Endothelial cell of umbilical vein (primary cell): ENCODE measurements at regions not wholly inside any gene's neighbourhood (a gene's known extent, or its start where the extent isn't known, plus 50 kb on each side); places are given as distances from the start of the nearest gene placed in this dataset.

Experiments
- BruUV-seq: library from RNA; stranded (reverse); fragments of 400-500 nt; replicated peaks from 2 replicates; lab custom pipeline; 2021; lab: Mats Ljungman, UMichigan
- CTCF ChIA-PET: fragments of 300-600, 350-600 bp; sonication (Branson Sonifier 250); formaldehyde crosslinking; loops from one replicate; lab custom pipeline; 2021; ENCODE audit warnings: antibody characterized with exemption, inconsistent platforms; lab: Charles Lee
- POLR2A ChIA-PET: fragments of 300-600, 350-600 bp; sonication (Branson Sonifier 250); formaldehyde crosslinking; loops from one replicate; lab custom pipeline; 2021; ENCODE audit warnings: antibody characterized with exemption, inconsistent platforms; lab: Charles Lee
- DNase-seq: peaks from one replicate; pipeline ENCODE4 v3.0.0-alpha.2; 2011; ENCODE audit warnings: low read depth, low spot score
- FAIRE-seq: peaks from 2 replicates; lab custom pipeline; 2011; peaks lifted over from hg19 to GRCh38; lab: Jason Lieb, UNC
- H2AFZ ChIP-seq: 2 replicates; pipeline ENCODE4 v1.6.0; 2012; ENCODE audit warnings: low read depth, low read length, control low read depth, inconsistent platforms
- H3K27ac ChIP-seq: 2 replicates; pipeline ENCODE4 v1.5.1; 2011; ENCODE audit warnings: low read depth, mild to moderate bottlenecking, control low read depth, low read length, moderate library complexity; ENCODE audit not compliant: insufficient read depth
- H3K27me3 ChIP-seq, 2 experiments: 2 replicates each; pipeline versions ENCODE4 v1.6.0 to v1.6.1; 2011; ENCODE audit warnings: low read length in 2 of 2, mixed read lengths in 1 of 2; ENCODE audit not compliant: control insufficient read depth in 2 of 2, insufficient read depth in 2 of 2
- H3K36me3 ChIP-seq, 2 experiments: 2 replicates in 1 of 2; 3 replicates in 1 of 2; pipeline ENCODE4 v1.5.1; 2011; ENCODE audit warnings: low read length in 2 of 2, mild to moderate bottlenecking in 1 of 2, moderate library complexity in 1 of 2; ENCODE audit not compliant: control insufficient read depth in 2 of 2, insufficient read depth in 2 of 2; ENCODE audit errors: extremely low read depth in 1 of 2
- H3K4me1 ChIP-seq: 3 replicates; pipeline ENCODE4 v1.5.1; 2011; ENCODE audit warnings: mild to moderate bottlenecking, low read length; ENCODE audit not compliant: control insufficient read depth, insufficient read depth; ENCODE audit errors: extremely low read depth
- H3K4me2 ChIP-seq: 2 replicates; pipeline ENCODE4 v1.6.1; 2011; ENCODE audit warnings: low read length, control low read depth, mixed read lengths; ENCODE audit not compliant: insufficient read depth
- H3K4me3 ChIP-seq, 3 experiments: fragments of 200-600 bp in 1 of 3; sonication (generic), shearing (Covaris generic) in 1 of 3; replicated peaks in 1 of 3; 2 replicates each; pipeline ENCODE4 v1.5.1; 2011 to 2016; ENCODE audit warnings: control low read depth in 3 of 3, low read length in 3 of 3, mild to moderate bottlenecking in 2 of 3, inconsistent platforms in 1 of 3, low read depth in 1 of 3, moderate library complexity in 1 of 3; ENCODE audit not compliant: insufficient read depth in 1 of 3
- H3K79me2 ChIP-seq: 2 replicates; pipeline ENCODE4 v1.6.0; 2012; ENCODE audit warnings: low read length, inconsistent platforms; ENCODE audit not compliant: control insufficient read depth, insufficient read depth
- H3K9ac ChIP-seq: replicated peaks from 2 replicates; pipeline ENCODE3; 2011; ENCODE audit warnings: low read length, control low read depth; ENCODE audit not compliant: insufficient read depth; ENCODE audit errors: extremely low read depth
- H3K9me1 ChIP-seq: replicated peaks from 3 replicates; pipeline ENCODE4 v1.6.0; 2011; ENCODE audit warnings: mild to moderate bottlenecking, low read length; ENCODE audit not compliant: control insufficient read depth, insufficient read depth; ENCODE audit errors: extremely low read depth
- H3K9me3 ChIP-seq: replicated peaks from 2 replicates; pipeline ENCODE4 v1.5.1; 2012; ENCODE audit warnings: low read length, inconsistent platforms; ENCODE audit not compliant: control insufficient read depth, insufficient read depth
- H4K20me1 ChIP-seq: replicated peaks from 2 replicates; pipeline ENCODE3; 2011; ENCODE audit warnings: mild to moderate bottlenecking, low read length; ENCODE audit not compliant: control insufficient read depth, insufficient read depth; ENCODE audit errors: extremely low read depth
- CTCF ChIP-seq, 2 donors: IDR thresholded peaks; 1 replicate in 1 of 2; 2 replicates in 1 of 2; pipeline ENCODE4 v1.5.1; 2011; ENCODE audit warnings: low read length in 2 of 2, mild to moderate bottlenecking in 2 of 2, moderate library complexity in 2 of 2, control low read depth in 1 of 2, inconsistent platforms in 1 of 2, low read depth in 1 of 2; ENCODE audit not compliant: insufficient read depth in 1 of 2; ENCODE audit errors: extremely low read depth in 1 of 2
- EZH2 ChIP-seq: IDR thresholded peaks from 2 replicates; pipeline ENCODE4 v1.6.1; 2012; ENCODE audit warnings: borderline replicate concordance, low read depth, mild to moderate bottlenecking, moderate library complexity, low read length, inconsistent platforms; ENCODE audit not compliant: severe bottlenecking
- FOS ChIP-seq: IDR thresholded peaks from 2 replicates; pipeline ENCODE4 v1.6.1; 2011; ENCODE audit warnings: mild to moderate bottlenecking, low read length, moderate library complexity, borderline replicate concordance; ENCODE audit not compliant: insufficient read depth
- GATA2 ChIP-seq: IDR thresholded peaks from 2 replicates; pipeline ENCODE4 v1.7.0; 2011; ENCODE audit warnings: low read depth, mild to moderate bottlenecking, moderate library complexity, mixed read lengths, low read length; ENCODE audit not compliant: insufficient read length, insufficient read depth
- JUN ChIP-seq: IDR thresholded peaks from 2 replicates; pipeline ENCODE4 v1.6.1; 2011; ENCODE audit warnings: borderline replicate concordance, low read depth; ENCODE audit not compliant: insufficient read length, insufficient read depth
- MAX ChIP-seq: IDR thresholded peaks from 2 replicates; pipeline ENCODE4 v1.6.1; 2011; ENCODE audit not compliant: insufficient read depth, insufficient read length
- MYC ChIP-seq: IDR thresholded peaks from one replicate; pipeline ENCODE4 v1.6.1; 2011; ENCODE audit warnings: mild to moderate bottlenecking, low read depth, low read length
- POLR2A ChIP-seq: IDR thresholded peaks from 2 replicates; pipeline ENCODE4 v1.6.1; 2012; ENCODE audit warnings: low read depth, mild to moderate bottlenecking, control low read depth, low read length
- POLR2AphosphoS5 ChIP-seq: IDR thresholded peaks from 2 replicates; pipeline ENCODE4 v1.6.1; 2012; ENCODE audit warnings: low read depth, mild to moderate bottlenecking, control low read depth, low read length, moderate library complexity; ENCODE audit not compliant: insufficient read depth
- dilution Hi-C: fragments of 300-500 bp; cut with MboI; formaldehyde crosslinking; loops from one replicate; pipeline ENCODE4 v1.15.0; 2019; ENCODE audit warnings: low sequenced_read_pairs; ENCODE audit not compliant: extremely low pct_ligation_motif_present
- intact Hi-C: fragments of 100-400 bp; cut with micrococcal nuclease; formaldehyde crosslinking; loops from one replicate; pipeline ENCODE4 v1.10.0; 2022

GRCh38 chr22:23397008-23397612 is 183.0 kb downstream of the IGLL1 start:
- POLR2A ChIA-PET: no interaction called here
- dilution Hi-C loops (no loop called here), intact Hi-C loops (no loop called here)
- Histone ChIP-seq H3K27ac (no peak overlapping the region), H3K4me2 (no peak overlapping the region), H3K79me2 (no peaks in the 10 kb centered on the region), H4K20me1 (no peaks in the 10 kb centered on the region), H3K4me1 (no peaks in the 10 kb centered on the region), H3K9me1 (no peaks in the 10 kb centered on the region), H3K9ac (no peak overlapping the region), H2AFZ (no peak overlapping the region), H3K36me3 (no peaks in the 10 kb centered on the region), H3K4me3 (no peak overlapping the region), H3K9me3 (no peaks in the 10 kb centered on the region), H3K27me3 (no peaks in the 10 kb centered on the region)
- FAIRE-seq (no peak), DNase-seq (no peak)
- TF ChIP-seq CTCF (IDR thresholded peaks at IDR 0.05; ENCODE audit: extremely low read depth in 1 of 2, insufficient read depth in 1 of 2, low read depth in 1 of 2, low read length in 2 of 2): no peak
- TF ChIP-seq MYC: no peak
- no peak for TF ChIP-seq MAX
- TF ChIP-seq EZH2: no peak
- TF ChIP-seq FOS: no peak
- TF ChIP-seq POLR2A: no peak
- TF ChIP-seq JUN: no peak
- no peak for TF ChIP-seq GATA2
- TF ChIP-seq POLR2AphosphoS5: no peak
- no TSS peak for BruUV-seq
- CTCF ChIA-PET: no interaction called here
